ENCODE measurements at regions not wholly inside any gene's neighbourhood (a gene's known extent, or its start where the extent isn't known, plus 50 kb on each side); places are given as distances from the start of the nearest gene placed in this dataset.
"Not testable (repeated sequence)": the region's sequence is repeated elsewhere in the genome, so short reads cannot be mapped to it uniquely, and the experiment has no call there.

DNA sequence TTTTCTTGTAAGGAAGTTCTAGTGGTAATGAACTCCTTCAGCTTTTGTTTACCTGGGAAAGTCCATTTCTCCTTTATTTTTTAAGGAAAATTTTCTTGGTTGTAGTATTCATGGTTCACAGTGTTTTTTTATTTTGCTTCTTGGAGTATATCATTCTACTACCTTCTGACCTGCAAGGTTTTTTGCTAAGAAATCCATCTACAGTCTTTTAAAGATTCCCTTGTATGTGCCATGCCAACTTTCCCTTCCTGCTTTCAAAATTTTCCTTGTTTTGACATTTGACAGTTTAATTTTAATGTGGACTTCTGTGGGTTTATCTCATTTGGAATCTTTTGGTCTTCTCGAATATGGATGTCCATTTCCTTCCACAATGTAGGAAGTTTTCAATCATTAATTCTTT lies 855.6 kb downstream of the TBC1D32 start:
- no peak for DNase-seq

DNA sequence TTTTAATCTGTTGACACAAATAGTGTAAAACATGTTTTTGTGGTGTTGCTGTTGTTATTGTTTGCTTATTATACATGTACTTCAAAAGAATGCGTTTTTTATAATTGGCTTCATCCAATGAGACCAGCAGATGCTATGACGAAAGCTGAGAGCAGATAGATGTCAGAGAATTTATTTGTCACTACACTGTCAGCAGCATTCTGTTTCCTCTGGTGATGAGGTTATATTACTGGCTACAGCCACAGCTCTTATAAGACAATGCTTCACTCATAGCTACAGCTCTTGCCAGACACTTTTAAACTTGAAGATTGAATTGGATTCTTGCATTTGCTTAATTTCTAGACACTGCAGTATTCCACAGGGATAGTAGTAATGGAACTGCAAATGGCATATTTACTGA lies 860.5 kb downstream of the TBC1D32 start:
- DNase-seq, result no peak

DNA sequence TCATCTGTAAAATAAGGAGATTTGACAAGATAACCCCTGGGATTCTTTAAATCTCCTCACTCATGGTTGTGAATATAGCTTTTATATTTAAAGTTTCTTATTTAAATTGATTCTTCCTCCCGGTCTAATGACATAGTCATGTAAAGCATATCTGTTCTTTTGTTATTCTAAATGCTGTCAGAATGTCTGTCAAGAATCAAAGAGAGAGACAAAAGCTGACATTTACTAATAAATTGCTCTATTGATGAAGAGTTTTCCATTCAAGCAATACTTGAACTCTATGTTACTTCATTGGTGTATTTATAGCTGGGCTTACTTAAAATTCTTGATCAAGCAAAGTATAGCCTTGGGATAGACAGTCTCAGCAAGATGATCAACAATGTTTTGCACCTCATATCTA lies 865.8 kb downstream of the TBC1D32 start:
- DNase-seq, result no peak

- no peak for DNase-seq
Observed at GRCh38 chr6:120451508-120451907, 882.8 kb downstream of the TBC1D32 start.

DNA sequence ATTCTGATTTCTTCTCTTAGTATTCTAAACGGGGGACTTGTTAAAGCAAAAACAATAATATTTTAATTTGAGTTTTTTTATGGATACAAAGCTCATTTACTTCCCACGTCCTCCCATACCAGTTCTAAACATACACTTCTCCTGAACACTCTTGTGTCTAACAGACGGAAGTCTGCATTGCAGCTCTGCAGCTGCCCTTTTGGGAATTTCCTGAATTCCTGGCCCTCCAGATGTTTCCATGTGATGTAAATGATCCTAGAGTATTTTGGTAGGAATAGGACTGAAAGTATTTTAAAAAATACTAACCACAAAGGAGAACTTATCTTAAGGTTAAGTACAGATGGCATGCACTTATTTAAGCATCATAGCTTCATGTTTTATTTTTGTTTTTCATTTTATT lies 886.7 kb downstream of the TBC1D32 start:
- DNase-seq, result no peak

- not testable (repeated sequence) for DNase-seq
Observed at GRCh38 chr6:120432840-120433239, 901.4 kb downstream of the TBC1D32 start.

DNA sequence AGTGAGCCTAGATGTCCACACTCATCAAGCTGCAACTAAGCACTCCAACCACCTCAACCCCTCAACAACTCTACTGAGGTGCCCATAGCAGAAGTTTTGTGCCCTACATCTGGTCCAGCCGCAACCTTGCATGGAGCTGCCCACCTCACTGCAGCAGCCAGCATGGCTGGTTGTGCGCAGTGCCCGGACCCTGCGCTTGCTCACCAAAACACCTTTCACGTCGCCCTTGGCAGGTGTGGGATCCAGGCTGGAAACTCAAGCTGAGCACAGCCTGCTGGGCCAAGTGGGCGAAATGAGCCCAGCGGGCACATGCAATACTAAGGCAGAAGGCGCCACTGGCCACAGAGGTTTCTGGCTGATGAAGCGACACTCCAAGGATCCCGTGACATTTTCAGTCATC lies 902.4 kb downstream of the TBC1D32 start:
- DNase-seq, result no peak

- DNase-seq, result no peak
Observed at GRCh38 chr6:120411394-120411793, 922.9 kb downstream of the TBC1D32 start.

- DNase-seq, result peak; percentile 28
Observed at GRCh38 chr6:120410586-120410985, 923.7 kb downstream of the TBC1D32 start.

GRCh38 chr6:120407696-120408095 lies 926.6 kb downstream of the TBC1D32 start:
- DNase-seq, result no peak

DNA sequence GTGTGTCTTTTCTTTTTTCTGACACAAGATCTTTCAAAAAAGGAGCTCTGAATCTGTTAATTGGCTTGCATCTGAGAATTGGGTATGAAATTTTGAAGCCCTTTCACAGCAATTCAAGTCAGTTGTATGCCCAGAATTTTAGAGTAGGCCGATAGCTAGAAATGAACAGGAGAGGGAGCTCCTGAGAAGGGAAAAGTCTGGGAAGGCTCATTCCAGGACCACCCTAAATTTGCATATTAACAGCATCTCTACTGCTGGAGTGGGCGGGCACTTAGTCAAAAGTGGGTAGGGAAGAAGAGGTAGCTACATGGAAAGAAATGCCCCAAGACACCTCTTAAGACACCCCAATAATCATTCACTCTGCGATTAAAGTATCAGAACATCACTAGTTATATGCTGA lies 928.3 kb downstream of the TBC1D32 start:
- DNase-seq, result no peak

DNA sequence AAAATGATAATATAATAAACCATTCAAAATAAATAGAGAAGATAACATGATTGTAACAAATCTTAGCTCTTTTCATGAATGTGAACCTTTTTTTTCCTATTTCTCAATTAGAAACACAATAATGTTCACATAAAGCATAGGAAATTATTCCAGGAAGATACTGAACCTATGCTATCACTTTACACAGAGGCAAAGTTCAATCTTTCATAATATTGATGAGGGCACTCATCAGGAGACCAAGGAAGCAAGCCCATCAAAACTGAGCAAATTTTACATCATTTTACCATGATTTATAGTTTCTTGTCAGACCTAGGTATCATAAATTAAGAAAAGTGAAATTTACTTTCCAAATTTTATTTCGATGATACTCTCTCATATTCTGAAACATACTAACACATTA lies 938.5 kb downstream of the TBC1D32 start:
- DNase-seq, result no peak

DNA sequence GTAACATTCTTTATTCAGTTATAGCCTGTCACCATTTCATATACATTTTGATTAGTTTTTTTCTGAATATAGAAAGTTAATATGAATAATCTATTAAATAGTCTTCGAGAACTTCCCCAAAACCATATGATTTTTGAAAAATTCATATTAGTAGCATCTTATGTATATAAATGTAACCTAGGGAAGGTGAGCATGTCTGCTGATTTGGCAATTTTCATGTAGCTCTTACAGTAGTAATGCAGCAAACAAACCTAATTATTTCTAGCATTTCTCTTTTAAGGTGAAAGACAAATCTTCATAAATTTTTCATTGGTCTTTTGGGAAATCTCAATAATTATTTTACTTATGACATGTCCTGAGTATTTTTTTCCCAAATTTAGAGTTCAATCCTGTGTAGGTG lies 939.0 kb downstream of the TBC1D32 start:
- DNase-seq, result no peak

GRCh38 chr6:120392941-120393340 lies 941.3 kb downstream of the TBC1D32 start:
- no peak for DNase-seq

- no peak for DNase-seq
Observed at GRCh38 chr6:120384671-120385070, 949.6 kb downstream of the TBC1D32 start.

DNA sequence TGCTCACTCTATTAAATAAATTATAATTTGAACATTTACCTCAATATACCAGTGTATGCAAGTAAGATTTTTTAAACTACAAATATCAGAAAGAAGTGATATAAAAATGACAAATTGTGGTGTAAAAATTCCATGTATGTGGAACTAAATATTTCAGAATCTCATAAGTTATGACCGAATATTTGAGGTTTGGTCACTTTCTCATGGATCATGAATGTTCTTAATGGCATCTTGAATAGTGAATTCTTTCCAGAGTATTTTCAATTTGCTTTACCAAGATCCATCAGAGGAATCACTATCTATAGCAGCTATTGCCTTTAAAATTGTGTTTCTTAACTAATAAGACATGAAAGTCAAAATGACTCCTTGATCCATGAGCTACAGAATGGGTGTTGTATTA lies 950.6 kb downstream of the TBC1D32 start:
- DNase-seq, result no peak

GRCh38 chr6:120378582-120379220 lies 955.6 kb downstream of the TBC1D32 start:
- peak; percentile 48 for DNase-seq

GRCh38 chr6:120373185-120373584 lies 961.1 kb downstream of the TBC1D32 start:
- no peak for DNase-seq

GRCh38 chr6:120363429-120363828 lies 970.9 kb downstream of the TBC1D32 start:
- no peak for DNase-seq

- DNase-seq, result not testable (repeated sequence)
Observed at GRCh38 chr6:120358535-120358934, 975.7 kb downstream of the TBC1D32 start.

GRCh38 chr6:120357447-120357846 lies 976.8 kb downstream of the TBC1D32 start:
- no peak for DNase-seq

DNA sequence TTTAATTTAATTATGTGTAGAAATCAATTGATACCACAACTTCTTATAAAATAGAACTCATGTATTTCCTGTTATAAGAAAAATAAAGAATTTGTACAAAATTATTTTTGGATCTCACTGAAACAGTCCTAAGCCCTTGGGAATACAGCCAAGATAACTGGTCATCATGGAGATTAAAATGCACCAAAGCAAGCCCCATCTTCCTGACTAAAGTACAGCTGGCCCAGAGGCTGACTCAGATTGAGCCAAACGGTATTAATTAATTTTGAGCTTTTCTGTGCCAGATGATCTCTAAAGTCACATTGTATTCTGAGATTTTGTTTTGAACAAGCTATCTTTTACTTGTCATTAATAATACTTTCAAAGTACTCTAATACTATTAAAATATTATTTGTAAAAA lies 978.5 kb downstream of the TBC1D32 start:
- no peak for DNase-seq

DNA sequence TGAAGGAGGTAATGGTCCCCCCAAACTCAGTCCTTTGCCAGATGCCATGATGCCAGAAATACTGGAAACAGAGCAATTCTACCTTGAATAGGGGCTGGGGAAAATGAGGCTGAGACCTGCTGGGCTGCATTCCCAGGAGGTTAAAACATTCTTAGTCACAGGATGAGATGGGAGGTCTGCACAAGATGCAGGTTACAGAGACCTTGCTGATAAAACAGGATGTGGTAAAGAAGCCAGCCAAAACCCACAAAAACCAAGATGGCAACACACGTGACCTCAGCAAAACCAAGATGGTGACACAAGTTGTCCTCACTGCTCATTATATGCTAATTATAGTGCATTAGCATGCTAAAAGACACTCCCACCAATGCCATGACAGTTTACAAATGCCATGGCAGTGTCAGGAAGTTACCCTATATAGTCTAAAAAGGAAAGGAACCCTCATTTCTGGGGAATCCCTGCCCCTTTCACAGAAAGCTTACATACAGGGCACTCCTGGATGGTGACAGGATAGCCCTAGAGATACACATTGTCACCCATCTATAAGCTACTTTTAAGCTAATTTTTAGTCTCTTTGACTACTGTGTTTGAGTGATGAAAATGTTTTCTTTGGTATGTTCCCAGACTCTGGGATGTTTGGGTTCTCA lies 979.7 kb downstream of the TBC1D32 start:
- no peak for DNase-seq

GRCh38 chr6:120352491-120352890 lies 981.8 kb downstream of the TBC1D32 start:
- DNase-seq, result no peak

- DNase-seq, result no peak
Observed at GRCh38 chr6:120348926-120349325, 985.4 kb downstream of the TBC1D32 start.

Data from NCI-H524 treated with DMSO at 0.1 percent for 48 hours (cell line).